SH-SY5Y (cell line): ENCODE measurements at regions not wholly inside any gene's neighbourhood (a gene's known extent, or its start where the extent isn't known, plus 50 kb on each side); places are given as distances from the start of the nearest gene placed in this dataset.

Experiments used
- GATA2 ChIP-seq: IDR thresholded peaks from 2 replicates; pipeline ENCODE4 v1.6.1; 2011; ENCODE audit warnings: mild to moderate bottlenecking, low read depth, low read length
- GATA3 ChIP-seq: IDR thresholded peaks from 2 replicates; pipeline ENCODE4 v1.6.1; 2011; ENCODE audit warnings: low read depth, mild to moderate bottlenecking, low read length, moderate library complexity

DNA sequence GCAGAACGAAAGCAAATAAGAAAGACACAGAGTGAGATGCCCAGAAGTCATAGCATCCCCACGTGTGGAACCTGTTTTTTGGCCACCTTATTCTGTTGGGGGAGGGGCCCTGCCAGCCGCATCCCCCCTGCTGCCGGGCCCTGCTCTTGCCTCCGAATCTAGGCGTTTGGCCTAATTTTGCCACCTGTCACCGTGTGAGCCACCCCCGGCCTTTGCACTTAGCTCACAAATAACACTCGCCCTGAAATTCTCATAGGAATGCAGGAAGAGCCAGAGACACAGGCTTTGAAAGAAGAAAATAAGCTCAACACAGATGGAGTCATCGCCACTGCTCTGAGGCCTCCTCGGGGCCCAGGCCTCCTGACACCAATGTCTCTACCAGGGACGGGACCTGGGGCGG is 522.6 kb upstream of the SALL3 start:
- no peak for TF ChIP-seq GATA2
- no peak for TF ChIP-seq GATA3
